SK-N-MC (cell line): ENCODE measurements at regions not wholly inside any gene's neighbourhood (a gene's known extent, or its start where the extent isn't known, plus 50 kb on each side); places are given as distances from the start of the nearest gene placed in this dataset.

Experiments
- EZH2 ChIP-seq: fragments of 200-600 bp; sonication (generic); IDR thresholded peaks from one replicate; pipeline ENCODE4 v1.6.1; 2017; ENCODE audit warnings: antibody characterized with exemption
- POLR2AphosphoS5 ChIP-seq: IDR thresholded peaks from 2 replicates; pipeline ENCODE4 v1.6.1; 2012; ENCODE audit warnings: mild to moderate bottlenecking, low read depth, low read length, borderline replicate concordance

DNA sequence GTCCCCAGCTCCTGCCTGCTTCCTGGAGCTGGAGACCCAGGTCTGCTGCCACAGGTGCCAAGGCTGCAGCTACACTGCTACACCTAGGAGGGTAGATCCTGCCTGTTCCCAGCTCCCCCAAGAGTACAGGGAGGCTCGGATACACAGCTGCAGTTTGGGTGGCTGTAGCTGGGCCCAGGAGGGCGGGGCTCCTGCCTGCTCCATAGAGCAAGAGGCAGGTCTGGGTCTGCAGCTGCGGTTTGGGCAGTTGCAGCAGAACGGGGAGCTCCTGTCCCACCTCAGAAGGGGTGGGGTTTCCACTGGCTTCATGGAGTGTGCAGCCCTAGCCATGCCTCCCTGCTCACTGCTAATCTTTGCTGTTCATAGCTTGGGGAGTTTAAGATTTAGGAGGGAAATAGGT is 199.0 kb downstream of the NUFIP1 start:
- TF ChIP-seq POLR2AphosphoS5 (no peak), EZH2 (no peak)
